Bronchial epithelial cell (primary cell): ENCODE measurements at regions not wholly inside any gene's neighbourhood (a gene's known extent, or its start where the extent isn't known, plus 50 kb on each side); places are given as distances from the start of the nearest gene placed in this dataset.
"Not testable (repeated sequence)": the region's sequence is repeated elsewhere in the genome, so short reads cannot be mapped to it uniquely, and the experiment has no call there.

Source experiments
- DNase-seq: peaks from one replicate; pipeline ENCODE4 v3.0.0-alpha.2; 2010; ENCODE audit warnings: low read depth
- FAIRE-seq: peaks from 2 replicates; lab custom pipeline; 2011; peaks lifted over from hg19 to GRCh38; lab: Jason Lieb, UNC
- H3K27me3 ChIP-seq: 2 replicates; pipeline ENCODE4 v1.5.1; 2011; ENCODE audit warnings: low read length; ENCODE audit not compliant: control insufficient read depth, insufficient read depth
- H3K36me3 ChIP-seq: 2 replicates; pipeline ENCODE4 v1.5.1; 2011; ENCODE audit warnings: low read length; ENCODE audit not compliant: control insufficient read depth, insufficient read depth
- H3K4me3 ChIP-seq: 2 replicates; pipeline ENCODE4 v1.5.1; 2011; ENCODE audit warnings: mild to moderate bottlenecking, low read depth, low read length, control low read depth
- TF ChIP-seq, protein P1 (sequence below): IDR thresholded peaks from 2 replicates; pipeline ENCODE4 v1.5.1; 2011; ENCODE audit warnings: mild to moderate bottlenecking, moderate library complexity, low read length, control low read depth, inconsistent platforms; ENCODE audit not compliant: insufficient read depth, severe bottlenecking

DNA sequence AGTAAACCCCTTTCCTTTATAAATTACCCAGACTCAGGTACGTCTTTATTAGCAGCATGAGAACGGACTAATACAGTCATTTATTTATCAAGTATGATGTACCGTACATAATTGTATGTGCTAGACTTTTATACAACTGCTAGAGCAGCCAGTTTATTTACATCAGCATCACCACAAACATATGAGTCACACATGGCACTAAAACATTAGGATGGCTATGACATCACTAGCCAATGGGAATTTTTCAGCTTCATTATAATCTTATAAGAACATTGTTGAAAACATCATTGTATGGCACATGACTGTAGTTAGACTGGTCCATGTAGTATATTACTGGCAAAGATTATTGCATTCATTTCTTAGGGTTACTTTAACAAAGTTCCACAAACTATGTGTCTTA is 121.7 kb downstream of the ZMAT3 start:
- no peak for FAIRE-seq
- TF ChIP-seq, protein P1, sequence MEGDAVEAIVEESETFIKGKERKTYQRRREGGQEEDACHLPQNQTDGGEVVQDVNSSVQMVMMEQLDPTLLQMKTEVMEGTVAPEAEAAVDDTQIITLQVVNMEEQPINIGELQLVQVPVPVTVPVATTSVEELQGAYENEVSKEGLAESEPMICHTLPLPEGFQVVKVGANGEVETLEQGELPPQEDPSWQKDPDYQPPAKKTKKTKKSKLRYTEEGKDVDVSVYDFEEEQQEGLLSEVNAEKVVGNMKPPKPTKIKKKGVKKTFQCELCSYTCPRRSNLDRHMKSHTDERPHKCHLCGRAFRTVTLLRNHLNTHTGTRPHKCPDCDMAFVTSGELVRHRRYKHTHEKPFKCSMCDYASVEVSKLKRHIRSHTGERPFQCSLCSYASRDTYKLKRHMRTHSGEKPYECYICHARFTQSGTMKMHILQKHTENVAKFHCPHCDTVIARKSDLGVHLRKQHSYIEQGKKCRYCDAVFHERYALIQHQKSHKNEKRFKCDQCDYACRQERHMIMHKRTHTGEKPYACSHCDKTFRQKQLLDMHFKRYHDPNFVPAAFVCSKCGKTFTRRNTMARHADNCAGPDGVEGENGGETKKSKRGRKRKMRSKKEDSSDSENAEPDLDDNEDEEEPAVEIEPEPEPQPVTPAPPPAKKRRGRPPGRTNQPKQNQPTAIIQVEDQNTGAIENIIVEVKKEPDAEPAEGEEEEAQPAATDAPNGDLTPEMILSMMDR = no peak
- DNase-seq = peak; percentile 29

DNA sequence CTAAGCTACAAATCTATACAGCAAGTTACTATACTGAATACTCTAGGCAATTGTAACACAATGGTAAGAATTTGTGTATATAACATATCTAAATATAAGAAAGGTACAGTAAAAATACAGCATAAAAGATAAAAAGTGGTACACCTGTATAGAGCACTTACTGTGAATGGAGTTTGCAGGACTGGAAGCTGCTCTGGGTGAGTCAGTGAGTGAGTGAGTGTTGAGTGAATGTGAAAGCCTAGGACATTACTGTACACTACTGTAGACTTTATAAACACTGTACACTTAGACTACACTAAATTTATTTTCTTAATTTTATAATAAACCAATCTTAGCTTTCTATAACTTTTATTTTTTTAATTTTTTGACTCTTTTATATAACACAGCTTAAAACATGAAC is 123.1 kb downstream of the ZMAT3 start:
- DNase-seq (peak; percentile 70), FAIRE-seq (no peak)
- TF ChIP-seq, protein P1 = no peak
- H3K4me3 ChIP-seq = no peak overlapping the region
- no peaks in the 10 kb centered on the region for H3K27me3 ChIP-seq
- H3K36me3 ChIP-seq = no peaks in the 10 kb centered on the region

More for the DNA sequence above, 121.7 kb downstream of the ZMAT3 start:
- H3K4me3 ChIP-seq = no peak overlapping the region
- no peaks in the 10 kb centered on the region for H3K36me3 ChIP-seq
- H3K27me3 ChIP-seq = no peaks in the 10 kb centered on the region

DNA sequence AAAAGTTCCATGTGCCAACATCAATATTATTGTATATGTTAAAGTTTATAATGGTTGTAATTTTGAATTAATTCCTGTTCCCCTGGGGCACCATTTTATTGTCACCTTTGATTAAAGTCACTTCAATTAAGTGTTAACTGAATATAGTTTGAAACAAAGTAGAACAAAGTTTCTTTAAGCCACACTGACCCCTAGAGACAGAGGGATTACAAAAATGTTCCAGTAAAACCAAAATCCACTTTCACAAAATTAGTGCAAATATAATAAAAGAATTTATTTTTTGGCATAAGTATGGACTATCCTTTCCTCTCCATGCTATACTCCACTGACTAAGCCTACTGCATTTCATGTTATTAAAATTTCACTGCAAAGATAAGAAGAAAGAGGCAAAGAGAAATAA is 123.9 kb downstream of the ZMAT3 start:
- no peaks in the 10 kb centered on the region for H3K27me3 ChIP-seq
- H3K4me3 ChIP-seq = no peak overlapping the region
- H3K36me3 ChIP-seq = no peaks in the 10 kb centered on the region
- TF ChIP-seq, protein P1 = no peak
- DNase-seq = no peak
- FAIRE-seq = no peak

DNA sequence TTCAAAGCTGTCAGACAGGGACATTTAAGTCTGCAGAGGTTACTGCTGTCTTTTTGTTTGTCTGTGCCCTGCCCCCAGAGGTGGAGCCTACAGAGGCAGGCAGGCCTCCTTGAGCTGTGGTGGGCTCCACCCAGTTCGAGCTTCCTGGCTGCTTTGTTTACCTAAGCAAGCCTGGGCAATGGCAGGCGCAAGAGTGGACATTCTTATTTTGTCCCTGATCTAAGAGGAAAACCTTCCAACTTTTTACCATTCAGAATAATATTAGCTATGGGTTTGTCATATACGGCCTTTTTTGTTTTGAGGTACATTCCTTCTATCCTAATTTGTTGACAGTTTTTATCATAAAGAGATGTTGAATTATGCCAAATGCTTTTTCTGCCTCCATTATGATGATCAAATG is 129.3 kb downstream of the ZMAT3 start:
- not testable (repeated sequence) for H3K27me3 ChIP-seq, H3K4me3 ChIP-seq, H3K36me3 ChIP-seq, FAIRE-seq
- DNase-seq = peak; percentile 62

DNA sequence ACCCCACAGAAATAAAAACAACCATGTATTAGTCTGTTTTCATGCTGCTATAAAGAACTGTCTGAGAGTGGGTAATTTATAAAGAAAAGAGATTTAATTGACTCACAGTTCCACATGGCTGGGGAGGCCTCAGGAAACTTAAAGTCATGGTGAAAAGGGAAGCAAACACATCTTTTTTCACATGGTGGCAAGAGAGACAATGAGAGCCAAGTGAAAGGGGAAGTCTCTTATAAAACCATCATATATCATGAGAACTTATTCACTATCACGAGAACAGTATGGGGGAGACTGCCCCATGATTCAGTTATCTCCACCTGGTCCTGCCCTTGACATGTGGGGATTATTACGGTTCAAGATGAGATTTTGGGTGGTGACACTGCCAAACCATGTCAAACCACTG is 141.5 kb downstream of the ZMAT3 start:
- TF ChIP-seq, protein P1 = no peak
- no peak for DNase-seq
- FAIRE-seq = no peak
- no peak overlapping the region for H3K4me3 ChIP-seq
- H3K36me3 ChIP-seq = no peaks in the 10 kb centered on the region
- H3K27me3 ChIP-seq = no peaks in the 10 kb centered on the region

DNA sequence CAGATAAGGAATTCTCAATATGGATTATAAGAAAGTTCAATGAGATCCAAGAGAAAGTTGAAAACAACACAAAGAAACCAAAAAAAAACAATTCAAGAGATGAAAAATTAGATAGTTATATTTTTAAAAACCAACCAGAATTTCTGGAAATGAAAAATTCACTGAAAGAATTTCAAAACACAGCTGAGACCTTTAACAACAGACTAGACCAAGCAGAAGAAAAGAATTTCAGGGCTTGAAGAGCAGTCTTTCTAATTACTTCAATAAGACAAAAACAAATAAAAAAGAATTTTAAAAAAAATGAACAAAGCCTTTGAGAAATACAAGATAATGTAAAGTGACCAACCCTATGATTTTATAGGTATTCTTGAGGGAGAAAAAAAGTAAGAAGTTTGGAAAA is 155.4 kb downstream of the ZMAT3 start:
- no peak for DNase-seq
- TF ChIP-seq, protein P1 = no peak
- FAIRE-seq = no peak
- H3K4me3 ChIP-seq = no peak overlapping the region
- H3K27me3 ChIP-seq = no peaks in the 10 kb centered on the region
- H3K36me3 ChIP-seq = no peaks in the 10 kb centered on the region
